HG03159 (cell line): ENCODE measurements at regions not wholly inside any gene's neighbourhood (a gene's known extent, or its start where the extent isn't known, plus 50 kb on each side); places are given as distances from the start of the nearest gene placed in this dataset.

ENCODE experiments used
- ATAC-seq: cut with Tn5 transposase; IDR thresholded peaks from one replicate; pipeline ENCODE4 v1.9.1; 2021; ENCODE audit warnings: mild to moderate bottlenecking, moderate library complexity; ENCODE audit not compliant: unreplicated experiment

DNA sequence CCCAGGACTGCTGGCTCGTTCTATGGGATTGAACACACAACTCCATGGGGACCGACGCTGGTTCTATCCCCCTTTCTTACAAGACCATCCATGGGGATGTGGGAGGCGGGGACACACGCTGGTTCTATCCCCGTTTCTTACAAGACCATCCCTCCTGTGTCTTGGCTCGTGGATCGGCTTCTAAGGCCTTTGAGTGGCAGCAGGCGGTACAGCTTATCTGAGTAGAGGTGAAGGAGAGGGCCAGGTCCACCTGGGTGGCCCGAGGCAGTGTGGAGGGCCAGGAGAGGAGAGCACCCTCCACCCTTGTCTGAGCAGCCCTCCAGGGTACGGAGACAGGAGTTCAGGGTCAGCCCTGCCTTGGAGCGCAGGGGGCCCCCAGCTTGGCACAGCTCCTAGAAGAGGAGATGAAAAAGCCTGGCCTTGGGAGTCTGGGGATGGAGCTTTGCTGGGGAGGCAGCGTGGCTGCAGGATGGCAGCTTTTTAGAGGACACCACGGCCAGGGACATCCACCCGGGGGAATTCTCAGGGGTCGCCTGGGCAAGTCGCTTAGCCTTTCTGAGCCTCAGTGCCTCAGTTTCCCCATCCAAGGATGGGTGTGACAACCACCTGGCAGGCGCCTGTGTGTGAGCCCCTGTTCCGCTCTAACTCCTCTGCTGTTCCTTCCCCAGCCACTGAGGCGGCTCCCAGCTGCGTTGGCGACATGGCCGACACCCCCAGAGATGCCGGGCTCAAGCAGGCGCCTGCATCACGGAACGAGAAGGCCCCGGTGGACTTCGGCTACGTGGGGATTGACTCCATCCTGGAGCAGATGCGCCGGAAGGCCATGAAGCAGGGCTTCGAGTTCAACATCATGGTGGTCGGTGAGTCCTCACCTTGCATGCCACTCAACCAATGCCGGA lies 341.0 kb downstream of the SEC14L1 start:
- ATAC-seq, result no peak

DNA sequence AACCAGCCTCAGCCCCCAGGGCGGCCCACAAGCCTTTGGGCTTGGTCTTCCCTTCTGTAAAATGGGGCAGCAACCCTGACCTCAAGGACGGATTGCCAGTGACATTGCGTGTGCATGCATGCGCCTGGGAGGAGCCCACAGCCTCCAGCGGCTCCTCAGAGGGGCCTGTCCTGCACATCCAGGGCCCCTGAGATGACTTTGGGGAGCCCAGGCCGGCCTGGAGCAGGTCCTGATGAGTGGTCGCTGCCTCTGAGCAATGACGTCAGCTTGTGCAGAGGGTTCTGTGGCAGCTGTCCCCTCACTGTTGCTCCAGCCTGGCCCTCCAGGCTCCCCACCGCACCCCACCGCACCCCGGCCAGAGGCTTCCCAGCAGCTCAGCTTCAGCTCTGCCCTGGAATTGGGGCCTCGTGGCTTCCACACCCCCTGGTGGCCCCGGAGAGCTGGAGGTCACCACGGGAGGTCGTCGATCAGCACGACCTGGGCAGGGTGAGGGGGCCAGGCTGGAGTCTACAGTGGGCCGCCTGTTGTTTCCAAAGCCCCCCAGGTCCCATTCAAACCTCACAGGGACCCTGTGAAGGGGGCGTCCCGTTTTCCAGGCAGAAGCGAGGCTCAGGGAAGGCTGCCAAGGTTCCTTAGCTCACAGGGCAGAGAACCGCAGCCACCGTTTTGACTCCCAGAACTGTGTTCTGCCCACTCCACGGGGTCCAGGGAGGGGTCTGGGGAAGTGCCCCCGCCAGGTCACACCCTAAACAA lies 341.8 kb downstream of the SEC14L1 start:
- ATAC-seq, result no peak

DNA sequence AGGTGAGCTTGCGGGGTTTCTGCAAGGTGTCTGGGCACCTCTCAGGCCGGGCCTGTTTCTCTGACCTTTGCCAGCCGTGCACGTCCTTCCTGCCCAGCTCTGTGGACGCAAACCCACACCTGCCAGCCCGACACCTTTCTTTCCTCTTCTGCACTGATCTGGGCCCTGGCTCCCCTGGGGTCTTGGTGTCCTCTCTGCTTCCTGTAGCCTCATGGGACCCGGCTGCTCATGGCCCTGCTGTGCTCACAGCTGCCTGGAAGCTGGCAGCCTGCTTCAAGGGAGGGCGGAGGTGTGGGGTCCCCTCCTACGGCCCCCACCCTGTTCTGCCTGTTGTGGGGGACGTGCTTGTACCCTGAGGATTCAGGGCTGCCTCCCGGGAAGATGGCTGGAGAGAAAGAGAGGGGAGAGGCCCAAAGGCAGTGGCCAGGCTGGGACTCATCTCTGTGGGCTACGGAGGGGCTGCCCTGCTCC lies 342.4 kb downstream of the SEC14L1 start:
- no peak for ATAC-seq

DNA sequence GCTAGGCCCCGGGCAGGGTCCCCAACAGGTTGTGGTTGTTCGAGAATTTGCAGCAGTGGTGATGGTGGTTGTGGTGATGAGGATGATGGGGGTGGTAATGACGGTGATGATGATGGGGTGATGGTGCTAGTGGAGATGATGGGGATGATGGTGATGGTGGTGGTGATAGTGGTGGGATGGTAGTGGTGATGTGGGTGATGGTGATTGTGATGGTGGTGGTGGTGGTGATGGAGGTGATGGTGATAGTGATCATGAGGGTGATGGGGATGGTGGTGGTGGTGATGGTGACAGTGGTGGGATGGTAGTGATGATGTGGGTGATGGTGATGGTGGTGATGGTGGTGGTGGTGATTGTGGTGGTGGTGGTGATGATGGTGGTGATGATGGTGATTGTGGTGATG lies 343.3 kb downstream of the SEC14L1 start:
- ATAC-seq, result no peak

DNA sequence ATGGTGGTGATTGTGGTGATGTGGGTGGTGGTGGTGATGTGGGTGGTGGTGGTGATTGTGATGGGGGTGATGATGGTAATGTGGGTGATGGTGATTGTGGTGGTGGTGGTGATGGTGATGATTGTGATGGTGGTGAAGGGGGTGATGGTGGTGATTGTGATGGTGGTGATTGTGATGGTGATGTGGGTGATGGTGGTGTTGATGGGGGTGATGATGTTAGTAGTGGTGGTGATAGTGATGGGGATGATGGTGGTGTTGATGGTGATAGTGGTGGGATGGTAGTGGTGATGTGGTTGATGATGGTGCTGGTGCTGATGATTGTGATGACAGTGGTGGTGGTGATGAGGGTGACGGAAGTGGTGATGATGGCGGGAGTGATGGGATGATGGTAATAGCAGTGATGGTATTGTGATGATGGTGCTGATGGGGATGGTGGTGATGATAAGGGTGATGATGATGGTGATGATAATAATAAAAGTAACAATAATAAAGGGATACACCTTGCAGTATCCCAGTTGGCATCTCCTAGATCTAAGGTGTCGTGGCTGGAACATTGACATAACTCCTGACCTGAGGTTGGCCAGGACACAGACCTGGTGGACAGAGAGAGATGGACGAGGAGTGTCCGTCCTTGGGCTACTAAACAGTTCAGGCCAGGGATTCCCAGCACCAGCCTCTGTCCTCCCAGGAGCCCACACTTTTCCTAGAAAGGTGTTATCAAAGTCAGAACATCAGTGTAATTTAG lies 344.5 kb downstream of the SEC14L1 start:
- no peak for ATAC-seq

DNA sequence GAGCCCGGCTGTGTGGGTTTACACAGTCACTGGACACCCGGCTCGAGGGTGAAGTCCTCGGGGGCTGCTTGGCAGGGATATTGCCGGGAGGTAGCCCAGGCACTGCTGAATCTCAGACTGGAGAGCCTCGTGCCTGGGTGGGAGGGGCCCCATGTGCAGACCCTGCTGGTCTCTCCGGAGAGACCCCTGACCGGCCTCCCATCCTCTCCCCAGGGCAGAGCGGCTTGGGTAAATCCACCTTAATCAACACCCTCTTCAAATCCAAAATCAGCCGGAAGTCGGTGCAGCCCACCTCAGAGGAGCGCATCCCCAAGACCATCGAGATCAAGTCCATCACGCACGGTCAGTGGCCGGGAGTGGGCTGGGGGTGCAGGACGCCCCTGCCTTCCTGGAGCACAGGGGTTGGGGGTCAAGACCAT lies 346.5 kb downstream of the SEC14L1 start:
- no peak for ATAC-seq

DNA sequence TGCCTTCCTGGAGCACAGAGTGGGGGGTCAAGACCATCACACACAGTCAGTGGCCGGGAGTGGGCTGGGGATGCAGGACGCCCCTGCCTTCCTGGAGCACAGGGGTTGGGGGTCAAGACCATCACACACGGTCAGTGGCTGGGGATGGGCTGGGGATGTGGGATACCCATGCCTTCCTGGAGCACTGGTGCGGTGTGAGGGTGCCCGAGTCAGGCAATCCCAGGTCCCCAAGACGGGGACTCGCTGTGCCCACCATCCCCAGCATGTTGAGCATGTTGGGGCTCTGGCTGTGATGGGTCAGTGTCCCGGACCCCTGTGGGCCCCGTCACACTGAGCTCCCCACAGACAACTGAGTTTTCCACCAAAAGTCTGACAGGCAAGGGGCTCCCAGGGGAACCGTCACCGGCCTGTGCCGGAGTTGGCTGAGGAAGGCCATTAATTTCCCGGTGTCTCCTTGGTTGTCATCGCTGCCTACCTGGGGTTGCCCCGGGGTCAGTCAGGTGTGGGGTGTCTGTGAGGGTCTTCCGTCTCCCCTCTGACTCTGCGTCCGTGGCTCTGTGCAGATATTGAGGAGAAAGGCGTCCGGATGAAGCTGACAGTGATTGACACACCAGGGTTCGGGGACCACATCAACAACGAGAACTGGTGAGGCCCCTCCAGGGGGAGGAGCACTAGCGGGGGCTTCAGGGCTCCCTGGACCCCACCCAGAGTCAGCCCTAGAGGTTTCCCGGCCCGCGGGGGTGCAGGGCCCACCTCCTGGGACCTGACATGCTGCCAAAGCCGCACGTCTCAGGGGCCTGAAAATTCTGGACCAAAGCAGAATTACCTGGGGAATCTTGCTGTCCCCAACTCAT lies 347.1 kb downstream of the SEC14L1 start:
- no peak for ATAC-seq

DNA sequence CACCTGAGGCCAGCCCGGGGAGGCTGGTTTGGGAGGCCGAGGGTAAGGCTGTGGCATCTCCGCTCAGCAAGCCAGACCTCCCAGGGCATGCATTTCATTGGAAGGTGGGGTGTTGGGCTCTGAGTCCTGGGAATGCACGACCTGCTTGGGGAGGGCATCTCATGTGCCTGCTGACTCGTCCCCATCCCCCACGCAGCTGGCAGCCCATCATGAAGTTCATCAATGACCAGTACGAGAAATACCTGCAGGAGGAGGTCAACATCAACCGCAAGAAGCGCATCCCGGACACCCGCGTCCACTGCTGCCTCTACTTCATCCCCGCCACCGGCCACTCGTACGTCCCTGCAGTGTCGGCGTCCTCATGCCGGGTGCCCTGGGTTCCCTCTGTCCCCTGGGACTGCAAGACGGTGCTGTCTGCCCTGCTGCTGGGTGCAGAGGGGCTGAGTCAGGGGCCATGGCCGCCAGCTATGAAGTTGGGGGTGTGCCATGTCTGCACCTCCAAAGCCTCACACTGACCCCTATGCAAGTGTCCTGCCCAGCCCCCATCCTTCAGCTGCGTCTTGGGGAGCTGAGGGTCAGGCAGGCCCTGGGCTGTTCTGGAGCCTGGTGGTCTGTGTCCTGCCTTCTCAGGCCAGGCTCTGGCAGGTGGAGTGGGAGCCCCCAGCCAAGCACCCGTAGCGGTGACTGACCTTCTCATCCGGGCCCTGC lies 347.9 kb downstream of the SEC14L1 start:
- ATAC-seq, result no peak

DNA sequence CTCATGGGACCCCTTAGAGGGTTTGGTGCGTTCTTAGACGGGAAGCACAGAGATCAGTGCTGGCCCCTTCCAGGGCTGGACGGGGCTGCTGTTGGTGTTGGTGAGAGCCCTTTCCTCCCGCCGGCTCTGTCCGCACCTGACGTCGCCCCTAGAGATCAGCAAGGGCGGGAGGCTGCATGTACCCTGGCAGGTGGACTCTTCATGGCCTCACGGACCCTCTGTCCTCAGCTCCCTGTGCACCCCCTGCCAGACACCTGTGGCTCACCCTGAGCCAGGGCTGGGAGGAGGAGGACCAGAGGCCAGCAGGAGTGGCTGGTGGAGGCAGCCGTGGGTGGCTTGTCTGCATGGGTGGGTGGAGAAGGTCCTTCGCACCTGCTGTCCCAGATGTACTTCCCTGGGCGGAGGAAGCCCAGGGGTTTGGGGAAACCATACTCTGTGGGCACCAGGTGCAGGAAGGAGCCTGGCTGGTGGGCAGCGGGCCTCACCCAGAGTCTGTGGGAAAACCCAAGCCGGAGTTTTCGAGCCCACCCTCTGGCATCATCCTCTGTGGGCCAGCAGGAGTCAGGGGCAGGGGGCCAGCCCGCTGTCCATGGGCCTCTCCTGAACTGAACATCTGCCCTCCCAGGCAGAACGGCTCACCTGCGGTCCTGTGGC lies 348.6 kb downstream of the SEC14L1 start:
- no peak for ATAC-seq

DNA sequence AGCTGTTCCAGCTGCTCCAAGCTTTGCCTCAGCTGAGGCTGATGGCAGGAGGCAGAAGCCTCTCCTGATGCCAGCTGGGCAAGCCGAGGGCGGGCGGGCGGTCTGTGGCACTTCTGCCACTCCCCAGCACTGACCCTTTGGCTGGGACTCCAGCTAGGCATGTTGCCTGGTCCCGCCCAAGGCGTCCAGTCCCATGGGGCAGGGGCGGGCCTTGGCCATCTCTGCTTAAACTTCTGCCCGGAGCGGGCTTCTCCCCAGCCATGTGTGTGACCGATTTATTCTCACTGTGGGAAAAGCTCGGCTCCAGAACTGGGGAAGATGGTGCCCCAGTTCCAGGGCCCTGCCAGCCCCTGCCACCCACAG lies 349.1 kb downstream of the SEC14L1 start:
- ATAC-seq, result no peak

DNA sequence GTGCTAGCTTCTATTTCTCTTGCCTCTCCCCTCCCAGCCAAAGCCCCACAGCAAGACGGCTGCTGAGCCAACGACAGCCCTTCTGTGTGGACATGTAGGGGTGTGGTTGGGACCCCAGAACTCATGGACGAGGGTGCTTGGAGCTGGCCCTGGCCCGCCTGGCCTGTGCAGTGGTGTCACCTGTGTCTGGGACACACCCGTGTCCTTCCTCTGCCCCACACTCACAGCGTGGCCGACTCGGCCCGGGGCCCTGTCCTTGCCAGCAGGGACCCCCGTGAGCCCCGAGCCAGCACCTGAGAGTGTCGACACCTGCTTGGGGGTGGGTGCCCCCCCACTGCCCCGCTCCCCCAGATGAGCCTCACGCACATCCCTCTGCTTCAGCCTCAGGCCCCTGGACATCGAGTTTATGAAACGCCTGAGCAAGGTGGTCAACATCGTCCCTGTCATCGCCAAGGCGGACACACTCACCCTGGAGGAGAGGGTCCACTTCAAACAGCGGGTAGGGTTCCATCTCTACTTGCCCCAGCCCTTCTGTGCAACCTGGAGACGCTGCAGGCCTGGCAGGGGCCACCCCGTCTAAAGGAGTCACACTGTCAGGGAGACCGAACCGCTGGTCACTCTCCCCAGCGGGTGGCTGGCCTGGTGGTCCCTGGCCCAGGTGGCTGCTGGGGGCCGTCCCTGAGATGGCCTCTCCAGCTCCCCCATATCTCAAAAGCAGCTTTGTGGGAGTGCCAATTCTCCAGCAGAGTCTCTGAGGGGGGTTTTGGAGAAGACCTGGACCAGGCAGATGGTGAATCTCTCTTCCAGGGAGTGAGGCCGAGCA lies 349.8 kb downstream of the SEC14L1 start:
- ATAC-seq, result no peak

DNA sequence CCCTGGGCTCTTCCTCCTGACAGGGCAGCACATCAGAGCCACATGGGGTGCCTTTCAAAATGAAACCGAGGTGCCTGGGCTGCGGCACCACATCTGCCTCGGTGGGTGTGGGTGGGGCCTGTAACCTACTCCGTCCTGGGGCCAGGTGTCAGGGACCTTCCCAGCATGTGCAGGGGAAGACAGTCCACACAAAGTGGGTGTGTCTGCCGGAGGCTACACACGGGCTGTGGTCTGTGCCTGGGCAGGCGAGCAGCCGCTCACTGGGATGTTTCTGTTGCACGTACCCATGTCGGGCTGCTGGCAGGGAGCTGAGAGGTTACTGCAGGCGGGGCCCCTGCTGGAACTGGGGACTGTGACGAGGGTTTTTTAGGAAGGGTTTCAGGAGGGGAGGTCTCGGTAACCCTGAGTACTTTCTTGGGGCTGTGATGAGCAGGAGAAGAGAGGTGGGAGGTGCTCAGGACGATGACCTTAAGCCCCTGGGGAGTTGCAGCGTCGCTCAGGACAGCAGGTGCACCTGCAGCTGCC lies 351.2 kb downstream of the SEC14L1 start:
- no peak for ATAC-seq

DNA sequence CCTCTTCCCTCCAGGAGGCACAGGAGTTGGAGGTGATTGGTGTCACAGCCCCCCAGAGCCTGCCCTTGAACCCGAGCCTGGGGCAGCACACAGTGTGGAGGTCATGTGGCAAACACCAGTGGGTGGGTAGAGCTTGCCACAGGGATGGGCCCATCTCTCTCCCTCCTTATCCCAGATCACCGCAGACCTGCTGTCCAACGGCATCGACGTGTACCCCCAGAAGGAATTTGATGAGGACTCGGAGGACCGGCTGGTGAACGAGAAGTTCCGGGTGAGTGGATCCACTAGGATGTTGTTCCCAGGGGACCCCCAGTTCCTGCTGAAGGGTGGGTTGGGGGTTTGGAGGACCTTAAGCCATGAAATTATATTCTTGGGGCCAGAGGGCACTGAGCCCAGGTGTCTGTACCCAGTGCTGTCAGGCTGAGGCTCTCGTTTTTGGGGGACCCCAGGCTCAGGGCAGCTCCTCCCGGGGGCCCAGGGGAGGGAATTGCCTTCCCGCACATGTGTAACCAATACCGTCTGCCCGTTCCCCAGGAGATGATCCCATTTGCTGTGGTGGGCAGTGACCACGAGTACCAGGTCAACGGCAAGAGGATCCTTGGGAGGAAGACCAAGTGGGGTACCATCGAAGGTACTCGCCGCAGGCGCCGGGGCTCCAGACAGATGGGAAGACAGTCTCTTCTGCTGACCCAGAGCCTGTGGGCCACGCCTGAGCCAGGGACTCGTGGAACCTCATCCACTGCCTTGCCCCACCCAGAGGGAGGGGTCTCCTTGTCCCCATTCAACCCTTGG lies 351.9 kb downstream of the SEC14L1 start:
- no peak for ATAC-seq

DNA sequence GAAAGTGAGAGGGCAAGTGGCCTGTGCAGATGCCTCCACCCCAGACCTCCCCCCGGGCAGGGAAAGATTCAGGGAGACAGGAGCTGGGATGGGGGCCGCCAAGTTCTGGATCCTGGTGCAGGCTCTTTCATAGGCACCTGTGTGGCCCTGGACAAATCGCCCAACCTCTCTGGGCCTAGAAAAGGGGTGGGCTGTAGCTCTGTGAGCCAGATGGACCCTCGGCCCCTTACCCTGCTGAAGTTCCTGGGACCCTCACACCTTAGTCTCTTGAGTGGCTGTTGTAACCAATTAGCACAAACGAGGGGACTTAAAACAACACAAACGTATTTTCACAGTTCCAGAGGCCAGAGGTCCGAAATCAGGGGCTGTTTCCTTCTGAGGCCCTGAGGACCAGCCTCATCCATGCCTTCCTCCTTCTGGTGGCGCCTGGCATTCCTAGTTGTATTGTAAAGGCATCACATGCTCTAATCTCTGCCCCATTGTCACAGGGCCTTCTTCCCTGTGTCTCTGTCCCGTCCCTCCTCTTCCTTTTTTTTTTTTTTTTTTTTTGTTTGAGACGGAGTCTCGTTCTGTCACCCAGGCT lies 352.6 kb downstream of the SEC14L1 start:
- ATAC-seq, result no peak

DNA sequence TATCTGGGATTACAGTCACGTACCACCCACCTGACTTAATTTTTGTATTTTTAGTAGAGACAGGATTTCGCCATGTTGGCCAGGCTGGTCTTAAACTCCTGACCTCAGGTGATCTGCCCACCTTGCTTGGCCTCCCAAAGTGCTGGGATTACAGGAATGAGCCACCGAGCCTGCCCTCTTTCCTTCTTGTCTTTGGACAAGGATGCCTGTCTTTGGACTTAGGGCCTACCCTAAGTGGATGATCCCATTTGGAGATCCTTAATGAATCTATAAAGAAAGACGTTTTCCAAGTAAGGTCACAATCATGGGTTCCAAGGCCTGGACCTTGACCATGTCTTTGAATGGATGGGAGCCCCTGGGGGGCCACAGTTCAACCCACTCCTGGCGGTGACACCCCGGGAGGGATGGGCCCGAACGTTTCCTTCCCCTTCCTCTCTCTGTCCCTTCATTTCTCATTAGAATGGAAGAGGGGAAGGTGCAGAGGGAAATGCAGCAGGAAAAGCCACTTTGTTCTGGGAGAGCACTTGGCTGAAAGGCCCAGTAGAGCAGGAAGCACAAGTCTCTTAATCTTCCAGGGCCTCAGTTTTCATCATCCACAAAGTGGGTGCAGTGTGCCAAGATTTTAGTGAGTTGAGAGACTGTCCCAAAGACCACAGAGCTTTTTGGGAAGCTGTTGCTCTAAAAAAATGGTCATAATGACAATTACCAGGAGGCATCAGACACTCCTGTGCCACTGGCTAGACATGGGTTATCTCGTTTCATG lies 353.3 kb downstream of the SEC14L1 start:
- no peak for ATAC-seq

DNA sequence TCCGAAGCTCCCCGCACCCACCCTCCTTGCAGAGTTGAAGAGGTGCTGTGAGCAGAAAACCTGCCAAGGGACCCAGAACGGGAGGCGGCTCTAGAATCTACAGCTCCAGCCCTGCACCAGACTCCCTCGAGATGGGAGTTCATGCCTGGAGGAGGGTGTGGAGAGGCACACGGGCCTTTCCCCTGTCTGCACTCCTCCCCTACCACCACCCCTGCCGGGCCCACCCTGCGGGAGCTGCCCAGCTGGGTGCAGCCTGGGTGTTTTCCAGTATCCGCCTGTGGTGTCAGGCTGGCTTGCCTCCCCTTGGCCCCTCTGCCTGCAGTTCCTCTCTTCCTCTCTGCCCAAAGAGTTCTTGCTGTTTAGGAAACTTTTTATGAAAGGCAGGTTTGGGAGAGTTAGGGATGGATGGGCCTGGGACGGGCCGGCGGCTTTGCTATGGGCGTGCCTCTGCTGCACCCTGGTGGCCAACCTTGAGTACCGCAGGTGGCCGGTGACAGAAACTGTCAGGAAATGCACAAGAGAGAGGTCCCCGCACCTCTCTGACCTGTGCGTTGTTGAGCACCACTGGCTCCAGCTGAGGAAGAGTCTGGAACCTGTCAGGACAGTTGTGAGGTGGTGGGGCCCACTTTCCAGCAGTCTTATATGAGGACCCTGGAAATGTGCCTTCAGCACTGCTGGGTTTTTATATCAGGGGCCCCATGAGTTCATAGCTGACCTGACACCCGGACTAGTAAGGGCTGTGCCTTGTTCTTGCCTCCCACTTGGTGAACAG lies 354.1 kb downstream of the SEC14L1 start:
- ATAC-seq, result no peak
